GM23248 (cell line): ENCODE measurements at regions not wholly inside any gene's neighbourhood (a gene's known extent, or its start where the extent isn't known, plus 50 kb on each side); places are given as distances from the start of the nearest gene placed in this dataset.

Experiments used
- DNase-seq: peaks from one replicate; pipeline ENCODE4 v3.0.0-alpha.2; 2015
- H2AFZ ChIP-seq: fragments of 200-600 bp; sonication (generic); 2 replicates; pipeline ENCODE4 v1.6.1; 2016; ENCODE audit warnings: antibody characterized with exemption
- H3F3A ChIP-seq: fragments of 200-600 bp; sonication (generic); 2 replicates; pipeline ENCODE4 v1.6.1; 2016; ENCODE audit warnings: mild to moderate bottlenecking, antibody characterized with exemption, mixed run types; ENCODE audit not compliant: insufficient read depth
- H3K27ac ChIP-seq: fragments of 200-600 bp; sonication (generic); 2 replicates; pipeline ENCODE4 v1.5.1; 2016; ENCODE audit warnings: mild to moderate bottlenecking
- H3K27me3 ChIP-seq: fragments of 200-600 bp; sonication (generic); replicated peaks from 2 replicates; pipeline ENCODE4 v1.6.1; 2016; ENCODE audit warnings: mild to moderate bottlenecking; ENCODE audit not compliant: insufficient read depth
- H3K36me3 ChIP-seq: fragments of 200-600 bp; sonication (generic); 2 replicates; pipeline ENCODE4 v1.6.1; 2016; ENCODE audit warnings: low read depth, mild to moderate bottlenecking
- H3K4me1 ChIP-seq: fragments of 200-600 bp; sonication (generic); 2 replicates; pipeline ENCODE4 v1.6.1; 2016; ENCODE audit warnings: mild to moderate bottlenecking; ENCODE audit not compliant: insufficient read depth
- H3K4me2 ChIP-seq: fragments of 200-600 bp; sonication (generic); one replicate; pipeline ENCODE4 v1.6.1; 2016; ENCODE audit warnings: mild to moderate bottlenecking; ENCODE audit not compliant: unreplicated experiment
- H3K4me3 ChIP-seq: fragments of 200-600 bp; sonication (generic); 2 replicates; pipeline ENCODE4 v1.5.1; 2016; ENCODE audit warnings: mild to moderate bottlenecking
- H3K79me2 ChIP-seq: fragments of 200-600 bp; sonication (generic); 2 replicates; pipeline ENCODE4 v1.6.1; 2016; ENCODE audit warnings: mild to moderate bottlenecking; ENCODE audit not compliant: insufficient read depth
- H3K9ac ChIP-seq: fragments of 200-600 bp; sonication (generic); 2 replicates; pipeline ENCODE4 v1.6.1; 2016; ENCODE audit warnings: mild to moderate bottlenecking
- H3K9me2 ChIP-seq: fragments of 200-600 bp; sonication (generic); 2 replicates; pipeline ENCODE4 v1.6.1; 2016; ENCODE audit warnings: mixed run types, mild to moderate bottlenecking, moderate library complexity; ENCODE audit not compliant: insufficient read depth
- H3K9me3 ChIP-seq: fragments of 200-600 bp; sonication (generic); one replicate; pipeline ENCODE4 v1.6.1; 2017; ENCODE audit warnings: low read depth
- H4K20me1 ChIP-seq: fragments of 200-600 bp; sonication (generic); 2 replicates; pipeline ENCODE4 v1.6.0; 2016; ENCODE audit not compliant: insufficient read depth
- EZH2 ChIP-seq: fragments of 200-600 bp; sonication (generic); IDR thresholded peaks from 2 replicates; pipeline ENCODE4 v1.6.1; 2018; ENCODE audit warnings: antibody characterized with exemption, mild to moderate bottlenecking; ENCODE audit not compliant: insufficient read depth, poor library complexity, severe bottlenecking
- EZH2phosphoT487 ChIP-seq: fragments of 200-600 bp; sonication (generic); IDR thresholded peaks from 2 replicates; pipeline ENCODE4 v1.6.1; 2018; ENCODE audit warnings: antibody characterized with exemption, moderate library complexity, mild to moderate bottlenecking, low read depth; ENCODE audit not compliant: insufficient read depth
- WGBS, 2 experiments: methylation state at CpG; one replicate each; pipeline ENCODE4 v1.1.6; 2015 to 2017; ENCODE audit warnings: low lambda C conversion rate in 2 of 2, low coverage in 1 of 2; ENCODE audit errors: missing lambda C conversion rate in 2 of 2; 5-methylcytosine and 5-hydroxymethylcytosine counted together
- in situ Hi-C: fragments of 300-500 bp; cut with MboI; formaldehyde crosslinking; loops from 2 replicates; pipeline ENCODE4 v1.15.0; 2020

GRCh38 chr16:73161977-73162376 lies 114.0 kb upstream of the ZFHX3 start:
- no peak for DNase-seq
- no peaks in the 10 kb centered on the region for H4K20me1 ChIP-seq
- 90 to 95% methylated on average over 4 of the region's 4 CpGs for WGBS, 2 experiments

GRCh38 chr16:73159296-73159695 lies 111.4 kb upstream of the ZFHX3 start:
- 81 to 90% methylated on average over 5 of the region's 5 CpGs for WGBS, 2 experiments
- H3K27ac ChIP-seq = no peak overlapping the region
- in situ Hi-C loops = no loop called here

More at GRCh38 chr16:73161977-73162376, 114.0 kb upstream of the ZFHX3 start:
- H3K4me1 ChIP-seq = no peaks in the 10 kb centered on the region
- H3K36me3 ChIP-seq = no peaks in the 10 kb centered on the region
- no peaks in the 10 kb centered on the region for H3K27me3 ChIP-seq
- no peak overlapping the region for H3K9ac ChIP-seq
- H3K9me3 ChIP-seq = no peaks in the 10 kb centered on the region
- TF ChIP-seq EZH2phosphoT487 (no peak), EZH2 (no peak)
- in situ Hi-C loops = no loop called here
- H2AFZ ChIP-seq = no peak overlapping the region
- H3K79me2 ChIP-seq = no peaks in the 10 kb centered on the region
- no peaks in the 10 kb centered on the region for H3K9me2 ChIP-seq
- no peak overlapping the region for H3K4me3 ChIP-seq
- H3K27ac ChIP-seq = no peak overlapping the region
- no peak overlapping the region for H3K4me2 ChIP-seq
- H3F3A ChIP-seq = no peaks in the 10 kb centered on the region

GRCh38 chr16:73157861-73158260 lies 109.9 kb upstream of the ZFHX3 start:
- H3K9me3 ChIP-seq = no peaks in the 10 kb centered on the region
- no peaks in the 10 kb centered on the region for H4K20me1 ChIP-seq
- H3K79me2 ChIP-seq = no peaks in the 10 kb centered on the region
- H3K9ac ChIP-seq = no peak overlapping the region
- H3K4me1 ChIP-seq = no peaks in the 10 kb centered on the region
- no peak overlapping the region for H3K4me2 ChIP-seq
- no peak for DNase-seq
- no peak overlapping the region for H3K4me3 ChIP-seq
- 26 to 31% methylated on average over 3 of the region's 3 CpGs for WGBS, 2 experiments
- in situ Hi-C loops = no loop called here
- no peaks in the 10 kb centered on the region for H3K9me2 ChIP-seq
- H3K27ac ChIP-seq = no peak overlapping the region
- H3F3A ChIP-seq = no peaks in the 10 kb centered on the region
- H3K36me3 ChIP-seq = no peaks in the 10 kb centered on the region
- peak overlapping the region; percentile 41; the same call in 1 of the 2 replicates for H2AFZ ChIP-seq
- no peaks in the 10 kb centered on the region for H3K27me3 ChIP-seq
- no peak for TF ChIP-seq EZH2
- TF ChIP-seq EZH2phosphoT487 = no peak

More at GRCh38 chr16:73159296-73159695, 111.4 kb upstream of the ZFHX3 start:
- Histone ChIP-seq H3K79me2 (no peaks in the 10 kb centered on the region), H3K36me3 (no peaks in the 10 kb centered on the region), H3K9me2 (no peaks in the 10 kb centered on the region), H3K4me2 (no peak overlapping the region), H4K20me1 (no peaks in the 10 kb centered on the region), H3K4me3 (no peak overlapping the region), H3K4me1 (no peaks in the 10 kb centered on the region), H3K27me3 (no peaks in the 10 kb centered on the region), H3K9ac (no peak overlapping the region), H2AFZ (no peak overlapping the region), H3F3A (no peaks in the 10 kb centered on the region), H3K9me3 (no peaks in the 10 kb centered on the region)
- TF ChIP-seq EZH2phosphoT487 (no peak), EZH2 (no peak)
- no peak for DNase-seq

- no peaks in the 10 kb centered on the region for H3K9me3 ChIP-seq
- H3K27me3 ChIP-seq = no peaks in the 10 kb centered on the region
- in situ Hi-C loops = no loop called here
- WGBS, 2 experiments = 90 to 91% methylated on average over 10 of the region's 10 CpGs
- H3K4me2 ChIP-seq = no peak overlapping the region
- H4K20me1 ChIP-seq = no peaks in the 10 kb centered on the region
- H3K9ac ChIP-seq = no peak overlapping the region
- no peak overlapping the region for H2AFZ ChIP-seq
- H3F3A ChIP-seq = no peaks in the 10 kb centered on the region
- no peak overlapping the region for H3K4me3 ChIP-seq
- no peaks in the 10 kb centered on the region for H3K4me1 ChIP-seq
- H3K36me3 ChIP-seq = no peaks in the 10 kb centered on the region
- no peaks in the 10 kb centered on the region for H3K79me2 ChIP-seq
- H3K9me2 ChIP-seq = no peaks in the 10 kb centered on the region
- TF ChIP-seq EZH2phosphoT487 (no peak), EZH2 (no peak)
- H3K27ac ChIP-seq = no peak overlapping the region
- no peak for DNase-seq
Measured at GRCh38 chr16:73154063-73154870, 106.3 kb upstream of the ZFHX3 start.
